Keratinocyte (primary cell): ENCODE measurements at regions not wholly inside any gene's neighbourhood (a gene's known extent, or its start where the extent isn't known, plus 50 kb on each side); places are given as distances from the start of the nearest gene placed in this dataset.

ENCODE experiments used
- EZH2 ChIP-seq: IDR thresholded peaks from one replicate; pipeline ENCODE4 v1.6.1; 2012; ENCODE audit warnings: inconsistent platforms, mild to moderate bottlenecking, low read length, moderate library complexity
- TF ChIP-seq, protein P1 (sequence below), 3 experiments: IDR thresholded peaks in 1 of 3; conservative IDR thresholded peaks in 1 of 3; optimal IDR thresholded peaks in 1 of 3; 2 replicates in 2 of 3; 3 replicates in 1 of 3; pipeline versions ENCODE3 to v1.5.1; 2011; ENCODE audit warnings: low read length in 3 of 3, mild to moderate bottlenecking in 3 of 3, moderate library complexity in 2 of 3, control low read depth in 1 of 3, inconsistent platforms in 1 of 3; ENCODE audit not compliant: insufficient read depth in 2 of 3; ENCODE audit errors: extremely low read depth in 1 of 3

DNA sequence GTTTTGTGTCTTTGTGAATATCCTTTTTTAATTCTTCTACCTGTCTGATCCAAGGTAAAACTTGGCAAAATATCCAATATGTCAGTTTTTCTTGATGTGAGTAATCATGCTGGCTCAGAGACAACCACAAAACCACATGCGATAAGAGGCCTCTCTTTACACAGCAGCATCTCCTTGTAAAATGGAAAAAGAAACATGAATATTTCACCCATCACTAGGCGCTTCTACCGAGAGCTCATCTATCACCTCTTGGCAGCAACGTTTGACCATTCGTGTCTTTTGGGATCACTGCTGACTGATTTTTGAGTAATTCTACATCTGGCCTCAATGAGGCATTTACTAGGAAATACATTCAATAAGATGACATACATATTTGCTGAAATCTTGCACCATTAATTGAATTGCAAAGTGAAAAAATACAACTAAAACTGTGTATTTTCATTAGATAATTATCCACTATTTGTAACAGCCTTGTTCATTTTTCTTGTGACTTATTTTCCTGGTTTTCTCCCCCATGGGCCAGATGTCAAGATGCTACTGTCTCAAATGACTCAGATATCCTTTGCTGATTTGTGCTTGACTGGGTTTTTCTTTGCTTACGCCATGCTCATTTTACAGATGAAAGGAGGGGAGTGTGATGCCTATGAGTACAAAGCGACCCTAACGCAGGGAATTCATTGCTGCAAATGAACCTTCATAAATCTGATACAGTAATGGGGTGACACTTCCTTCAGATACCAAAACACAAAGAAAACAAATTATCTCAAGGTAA is 467.5 kb downstream of the FBXO15 start:
- TF ChIP-seq, protein P1, sequence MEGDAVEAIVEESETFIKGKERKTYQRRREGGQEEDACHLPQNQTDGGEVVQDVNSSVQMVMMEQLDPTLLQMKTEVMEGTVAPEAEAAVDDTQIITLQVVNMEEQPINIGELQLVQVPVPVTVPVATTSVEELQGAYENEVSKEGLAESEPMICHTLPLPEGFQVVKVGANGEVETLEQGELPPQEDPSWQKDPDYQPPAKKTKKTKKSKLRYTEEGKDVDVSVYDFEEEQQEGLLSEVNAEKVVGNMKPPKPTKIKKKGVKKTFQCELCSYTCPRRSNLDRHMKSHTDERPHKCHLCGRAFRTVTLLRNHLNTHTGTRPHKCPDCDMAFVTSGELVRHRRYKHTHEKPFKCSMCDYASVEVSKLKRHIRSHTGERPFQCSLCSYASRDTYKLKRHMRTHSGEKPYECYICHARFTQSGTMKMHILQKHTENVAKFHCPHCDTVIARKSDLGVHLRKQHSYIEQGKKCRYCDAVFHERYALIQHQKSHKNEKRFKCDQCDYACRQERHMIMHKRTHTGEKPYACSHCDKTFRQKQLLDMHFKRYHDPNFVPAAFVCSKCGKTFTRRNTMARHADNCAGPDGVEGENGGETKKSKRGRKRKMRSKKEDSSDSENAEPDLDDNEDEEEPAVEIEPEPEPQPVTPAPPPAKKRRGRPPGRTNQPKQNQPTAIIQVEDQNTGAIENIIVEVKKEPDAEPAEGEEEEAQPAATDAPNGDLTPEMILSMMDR (optimal IDR thresholded peaks at IDR 0.05 in 1 of 3, IDR thresholded peaks at IDR 0.05 in 1 of 3, conservative IDR thresholded peaks at IDR 0.05 in 1 of 3; ENCODE audit: extremely low read depth in 1 of 3, insufficient read depth in 2 of 3, low read length in 3 of 3) = no peak
- TF ChIP-seq EZH2 = no peak
